Tibial nerve (tissue), 3 donors: ENCODE measurements at regions not wholly inside any gene's neighbourhood (a gene's known extent, or its start where the extent isn't known, plus 50 kb on each side); places are given as distances from the start of the nearest gene placed in this dataset.

Experiments
- CTCF ChIP-seq, 5 experiments: fragments of 200-600 bp in 3 of 5; fragments of 450-650 bp in 2 of 5; sonication (generic) in 3 of 5; IDR thresholded peaks; one replicate each; pipeline ENCODE4 v1.5.1; 2016 to 2019; ENCODE audit warnings: antibody characterized with exemption in 5 of 5, mild to moderate bottlenecking in 3 of 5, moderate library complexity in 2 of 5
- POLR2A ChIP-seq, 2 donors: fragments of 450-650 bp; IDR thresholded peaks; one replicate each; pipeline ENCODE4 v1.6.1; 2017; ENCODE audit warnings: antibody characterized with exemption in 2 of 2, mild to moderate bottlenecking in 2 of 2, moderate library complexity in 2 of 2

GRCh38 chr5:18954239-18954638, 1033.8 kb downstream of the CDH18 start:
- TF ChIP-seq CTCF (IDR thresholded peaks at IDR 0.05) (no peak), POLR2A (IDR thresholded peaks at IDR 0.05) (no peak)
